Stimulated activated CD4-positive, alpha-beta T cell treated with anti-CD3 and anti-CD28 coated beads, Interleukin-15, amount 100 ng/mL, for 48 hours (primary cell): ENCODE measurements at regions not wholly inside any gene's neighbourhood (a gene's known extent, or its start where the extent isn't known, plus 50 kb on each side); places are given as distances from the start of the nearest gene placed in this dataset.
A peak's percentile ranks its signal among the peaks of the same experiment; 100 is the strongest.

Experiments
- DNase-seq, 2 donors: peaks; one replicate each; pipeline ENCODE4 v3.0.0-alpha.2; 2020; ENCODE audit warnings: low read depth in 2 of 2

DNA sequence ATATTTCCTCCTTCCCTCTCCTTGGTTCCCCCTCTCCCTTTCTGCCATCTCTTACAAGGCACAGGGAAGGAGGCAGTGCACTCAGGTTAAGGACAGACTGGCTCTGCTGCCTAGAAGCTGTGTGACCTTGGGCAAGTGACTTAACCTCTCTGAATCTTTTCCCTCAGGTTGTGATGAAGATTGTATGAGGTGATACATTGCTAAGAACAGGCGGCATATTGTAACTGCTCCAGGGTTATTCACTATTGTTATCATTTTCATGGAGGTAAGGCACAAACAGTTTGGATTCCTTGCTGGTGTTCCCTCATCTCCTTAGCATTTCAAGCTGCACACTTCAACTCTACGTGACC is 126.6 kb upstream of the CXCR4 start:
- DNase-seq, result no peak

DNA sequence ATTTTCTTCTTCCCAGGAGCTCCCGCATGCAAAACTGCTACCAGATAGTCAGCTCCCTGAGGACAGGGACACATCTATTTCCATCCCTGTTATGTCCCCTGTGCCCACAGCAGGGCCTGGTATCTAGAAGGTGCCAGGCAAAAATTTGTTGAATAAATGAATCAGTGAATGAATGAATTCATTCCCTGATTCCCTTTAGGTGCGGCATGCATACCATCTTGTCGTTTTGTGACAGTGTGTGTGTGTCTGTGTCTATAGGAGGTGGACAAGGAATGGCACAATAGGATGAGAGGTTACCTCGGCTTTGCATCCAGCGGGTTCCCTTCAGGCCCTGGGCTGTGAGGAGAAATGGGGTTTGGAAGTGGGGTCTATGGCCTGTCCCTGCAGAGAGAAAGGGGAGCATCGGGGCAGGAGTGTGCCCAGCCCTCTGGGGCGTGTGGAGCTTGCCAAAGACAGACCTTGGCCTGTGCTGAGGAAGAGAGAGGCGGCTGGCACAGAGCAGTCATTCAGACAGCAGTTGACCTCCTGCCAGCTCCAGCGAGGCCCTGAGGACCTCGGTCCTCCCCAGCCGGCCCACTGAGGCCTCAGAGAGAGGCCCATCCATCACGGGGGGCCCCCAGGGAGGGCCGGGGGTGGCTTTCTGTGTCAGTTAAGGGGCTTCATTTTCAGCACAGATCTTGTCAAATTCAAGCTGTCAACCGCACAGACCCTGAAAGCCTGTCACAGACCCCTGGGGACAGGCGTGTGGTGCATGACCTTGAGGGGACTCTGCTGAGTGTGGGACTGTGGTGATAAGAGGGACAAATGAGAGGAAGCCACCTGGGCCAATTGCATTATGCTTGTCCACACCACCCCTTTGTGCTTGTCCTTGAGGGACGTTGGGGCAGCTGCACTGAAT is 125.9 kb upstream of the CXCR4 start:
- no peak for DNase-seq

DNA sequence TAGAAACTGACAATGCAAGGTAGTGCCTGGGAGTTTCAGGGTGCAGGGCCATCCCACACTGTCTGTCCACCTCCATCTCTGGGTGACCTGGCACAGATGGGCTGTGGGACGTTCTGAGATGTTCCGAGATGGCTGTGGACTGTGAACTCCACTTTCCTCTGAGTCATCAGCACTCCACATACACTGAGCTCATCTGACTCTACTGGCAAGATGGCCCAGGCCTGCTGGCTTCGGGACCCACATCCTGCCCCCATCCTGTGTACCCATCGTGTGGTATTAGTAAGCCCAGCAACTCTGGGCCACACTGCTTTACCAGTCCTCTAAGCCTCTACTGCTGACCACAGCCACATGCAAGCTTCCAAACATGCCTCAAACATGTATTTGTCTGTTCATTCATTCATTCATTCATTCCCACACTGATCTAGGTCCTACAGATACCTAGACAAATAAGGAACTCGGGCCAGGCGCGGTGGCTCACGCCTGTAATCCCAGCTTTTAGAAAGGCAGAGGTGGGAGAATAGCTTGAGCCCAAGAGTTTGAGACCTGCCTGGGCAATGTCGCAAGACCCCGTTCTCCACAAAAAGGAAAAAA is 124.8 kb upstream of the CXCR4 start:
- peak in 1 of 2 donors; percentile 26 for DNase-seq

- no peak for DNase-seq
These were observed 124.2 kb upstream of the CXCR4 start for GRCh38 chr2:136242100-136242499.

GRCh38 chr2:136239079-136239685 is 121.2 kb upstream of the CXCR4 start:
- DNase-seq, result no peak

- no peak for DNase-seq
These were observed 120.5 kb upstream of the CXCR4 start for GRCh38 chr2:136238286-136239078.

GRCh38 chr2:136236019-136236418 is 118.1 kb upstream of the CXCR4 start:
- no peak for DNase-seq

GRCh38 chr2:136235546-136235945 is 117.6 kb upstream of the CXCR4 start:
- no peak for DNase-seq

GRCh38 chr2:136234261-136234660 is 116.3 kb upstream of the CXCR4 start:
- DNase-seq, result no peak

DNA sequence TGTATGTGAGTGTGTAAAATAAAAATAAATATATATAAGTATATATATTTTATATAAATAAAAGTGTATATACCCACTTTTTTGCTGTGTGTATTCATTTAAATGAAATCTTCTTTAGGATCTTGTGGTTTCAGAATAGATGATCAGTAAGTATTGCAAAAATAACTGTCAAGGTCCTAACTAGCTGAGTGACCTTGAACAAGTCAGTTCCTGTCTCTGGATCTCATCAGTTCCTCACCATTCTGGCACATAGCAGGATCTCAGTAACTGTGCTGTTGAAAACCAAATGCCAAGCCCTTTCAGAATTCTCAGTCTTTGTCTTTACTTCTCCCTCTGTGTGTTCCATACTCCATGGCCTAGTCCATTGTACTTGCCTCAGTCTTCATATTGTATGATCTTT is 115.3 kb upstream of the CXCR4 start:
- no peak for DNase-seq

DNA sequence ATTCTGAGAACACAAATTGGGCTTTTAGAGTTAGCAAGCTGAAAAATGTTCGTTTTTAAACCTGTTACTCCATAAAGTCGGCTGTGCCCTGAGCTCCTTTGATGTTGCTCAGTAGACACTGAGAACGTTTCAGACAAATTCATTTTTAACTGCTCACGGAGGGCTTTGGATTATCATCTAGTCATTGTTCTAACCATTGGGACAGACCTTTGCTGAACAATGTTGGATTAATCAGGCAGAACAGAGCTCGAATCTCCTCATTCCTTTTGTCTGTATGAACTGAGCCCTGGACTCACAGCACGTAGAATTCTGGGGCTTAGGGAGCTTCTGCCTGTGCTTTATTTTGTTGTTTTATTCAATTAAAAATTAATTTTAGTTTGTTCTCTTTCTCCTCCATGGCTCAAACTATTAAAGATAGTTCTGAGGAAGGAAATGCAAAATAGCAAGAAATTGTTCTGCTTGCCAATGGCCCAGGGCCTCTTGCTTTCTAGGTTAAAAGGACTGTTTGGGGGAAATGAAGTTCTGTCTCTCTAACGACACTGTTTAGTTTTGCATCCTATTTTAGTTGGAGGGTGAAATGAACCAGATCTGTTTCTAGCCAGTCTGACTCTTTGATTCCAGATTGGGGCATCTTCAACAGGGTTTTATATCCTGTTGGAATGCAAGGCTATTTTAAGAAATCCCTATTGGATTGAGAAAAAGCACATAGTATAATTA is 114.7 kb upstream of the CXCR4 start:
- no peak for DNase-seq

DNA sequence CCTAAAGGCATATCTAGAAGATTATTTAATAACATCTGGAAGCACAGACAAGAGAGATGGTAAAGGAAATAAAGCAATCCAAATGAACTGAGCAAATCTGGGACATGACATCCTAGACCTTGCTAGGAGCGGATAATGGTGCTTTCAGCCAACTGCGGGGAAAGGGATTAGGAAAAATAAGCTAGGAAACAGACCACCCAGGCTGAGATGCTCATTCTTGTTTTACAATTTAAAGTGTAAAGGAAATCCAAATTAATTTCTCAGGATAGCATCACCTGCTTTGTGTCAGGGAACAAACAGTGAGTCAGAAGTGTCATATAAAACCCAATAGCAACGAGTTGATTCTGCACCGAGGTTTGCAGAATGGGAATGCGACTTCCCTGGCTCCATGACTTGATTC is 112.5 kb upstream of the CXCR4 start:
- no peak for DNase-seq

GRCh38 chr2:136226903-136227302 is 109.0 kb upstream of the CXCR4 start:
- no peak for DNase-seq

DNA sequence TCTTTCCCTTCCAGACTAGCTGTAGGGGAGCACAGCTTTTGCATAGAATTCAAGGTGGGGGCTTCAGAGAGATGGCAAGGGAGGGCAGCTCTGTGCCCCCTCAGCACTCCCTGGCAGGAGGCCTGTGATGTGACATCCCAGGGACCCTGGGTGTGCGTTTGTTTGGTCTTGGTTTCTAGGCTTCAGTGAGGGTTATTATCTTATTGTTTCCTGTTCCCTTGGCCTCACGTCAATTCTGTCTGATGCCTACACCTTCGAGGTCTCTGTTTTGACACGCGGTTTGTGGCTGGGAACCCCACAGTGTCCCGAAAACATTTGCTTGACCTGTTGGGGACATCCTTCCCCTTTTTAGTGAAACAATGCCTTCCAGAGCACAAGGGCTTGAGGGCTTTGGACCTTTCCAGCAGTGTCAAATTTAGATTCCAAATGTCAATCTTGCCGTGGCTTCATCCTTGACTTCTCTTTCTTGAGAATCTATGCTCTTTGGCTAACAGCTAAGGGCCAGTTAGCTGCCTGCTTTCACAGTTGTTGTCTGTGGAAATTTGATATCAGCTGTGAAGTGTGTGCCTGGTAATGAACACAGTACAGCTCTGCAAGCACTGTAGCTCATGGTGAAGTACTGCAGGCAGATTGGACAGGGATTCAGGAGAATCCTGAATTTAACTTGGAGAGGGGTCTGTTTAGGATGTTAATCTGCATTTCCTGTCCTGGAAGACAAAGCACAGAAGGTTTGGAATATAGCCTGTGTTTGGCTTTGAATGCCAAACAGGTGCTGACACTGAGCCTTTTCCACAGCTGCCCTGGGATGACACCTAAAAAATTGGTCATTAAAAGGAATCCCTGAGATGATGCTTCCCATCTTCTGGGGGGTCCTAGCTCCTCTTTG is 108.2 kb upstream of the CXCR4 start:
- DNase-seq, result no peak

DNA sequence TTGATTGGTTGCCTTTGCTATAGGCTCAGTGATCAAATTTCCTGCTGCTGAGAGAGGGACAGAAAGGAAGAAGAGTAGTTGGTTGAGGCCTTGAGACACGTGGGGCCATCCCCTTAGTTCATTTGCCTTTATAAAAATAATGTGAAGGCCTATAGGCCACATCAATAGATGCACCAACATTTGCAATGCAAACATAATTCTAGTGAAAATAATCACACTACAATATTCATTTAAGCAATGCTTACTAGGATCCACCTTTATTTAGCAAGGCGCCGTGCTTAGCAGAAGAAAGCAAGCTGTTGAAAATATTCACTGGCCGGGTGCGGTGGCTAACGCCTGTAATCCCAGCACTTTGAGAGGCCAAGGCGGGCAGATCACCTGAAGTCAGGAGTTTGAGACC is 105.3 kb upstream of the CXCR4 start:
- no peak for DNase-seq

- DNase-seq, result no peak
These were observed 104.9 kb upstream of the CXCR4 start for GRCh38 chr2:136222862-136223261.

DNA sequence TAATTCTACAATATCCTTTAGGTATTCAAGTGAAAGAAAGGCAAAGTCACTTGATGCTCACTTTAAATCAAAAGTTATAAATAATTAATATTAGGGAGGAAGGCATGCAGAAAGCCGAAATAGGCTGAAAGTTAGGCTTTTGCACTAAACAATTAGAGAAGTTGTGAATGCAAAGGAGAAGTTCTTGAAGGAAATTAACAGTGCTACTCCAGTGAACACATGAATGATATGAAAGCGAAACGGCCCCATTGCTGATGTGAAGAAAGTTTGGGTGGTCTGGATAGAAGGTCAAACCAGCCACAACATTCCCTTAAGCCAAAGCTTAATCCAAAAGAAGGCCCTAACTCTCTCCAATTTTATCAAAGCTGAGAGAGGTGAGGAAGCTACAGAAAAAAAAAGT is 103.1 kb upstream of the CXCR4 start:
- no peak for DNase-seq

DNA sequence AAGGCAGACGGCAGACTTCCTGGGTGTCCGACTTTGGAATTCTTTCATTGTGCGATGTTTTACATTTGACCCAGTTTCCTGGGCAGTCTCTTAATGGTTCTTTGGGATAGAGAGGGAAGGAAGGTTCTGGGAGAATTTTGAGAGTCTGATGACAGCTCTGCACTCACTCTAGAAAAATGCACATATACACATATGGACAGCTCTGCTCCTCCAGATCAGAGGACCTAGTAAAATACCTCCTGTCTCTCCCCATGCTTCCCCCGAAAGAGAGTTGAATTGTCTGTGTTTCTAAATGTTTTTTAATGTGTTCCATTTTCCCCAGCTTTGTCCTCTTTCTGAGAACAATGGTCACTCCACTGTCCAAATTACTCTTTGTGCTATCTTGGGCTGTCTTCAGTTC is 102.0 kb upstream of the CXCR4 start:
- no peak for DNase-seq

DNA sequence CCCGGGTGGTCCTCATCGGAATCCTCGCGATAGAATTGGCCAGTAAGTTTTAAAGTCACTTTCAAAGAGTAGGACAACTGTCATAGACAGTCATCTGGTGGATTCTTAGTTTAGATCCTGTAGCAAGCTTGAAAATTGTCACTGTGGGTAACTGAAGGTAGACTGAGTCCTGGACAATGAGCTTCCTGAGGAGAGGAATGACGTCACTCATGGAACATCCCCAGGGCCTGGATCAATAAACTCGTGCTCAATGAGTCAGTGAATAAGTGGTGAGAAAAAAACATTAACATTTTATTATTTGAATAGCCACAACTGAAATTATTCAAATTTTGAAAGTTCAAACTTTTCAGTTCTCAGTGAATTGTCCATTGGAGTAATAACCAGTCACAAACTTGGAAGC is 101.4 kb upstream of the CXCR4 start:
- no peak for DNase-seq

DNA sequence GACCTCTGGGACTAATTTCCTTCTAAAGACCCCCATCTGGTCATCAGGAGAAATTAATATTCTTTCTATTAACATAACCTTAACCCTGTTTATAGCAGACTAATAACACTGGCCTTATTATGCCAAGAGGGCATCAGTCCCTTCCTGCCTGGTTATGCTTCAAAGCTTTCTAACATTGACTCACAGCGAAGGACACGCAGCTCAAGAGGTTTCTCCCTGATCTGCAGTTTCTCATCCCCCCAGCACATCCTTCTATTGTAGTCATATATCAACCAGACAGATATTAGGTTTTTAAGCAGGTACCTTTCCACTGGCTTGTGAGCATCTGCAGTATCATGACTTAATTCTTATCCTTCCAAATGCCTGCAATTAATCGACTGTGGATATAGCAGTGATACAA is 100.0 kb upstream of the CXCR4 start:
- DNase-seq, result no peak
